Nucleus accumbens (tissue), 56 donors: ENCODE measurements at regions not wholly inside any gene's neighbourhood (a gene's known extent, or its start where the extent isn't known, plus 50 kb on each side); places are given as distances from the start of the nearest gene placed in this dataset.
A peak's percentile ranks its signal among the peaks of the same experiment; 100 is the strongest.
"Not testable (repeated sequence)": the region's sequence is repeated elsewhere in the genome, so short reads cannot be mapped to it uniquely, and the experiment has no call there.

Source experiments
- DNase-seq, 56 donors: peaks; one replicate each; lab custom pipeline; 2025; lab: John Stamatoyannopoulos, UW

DNA sequence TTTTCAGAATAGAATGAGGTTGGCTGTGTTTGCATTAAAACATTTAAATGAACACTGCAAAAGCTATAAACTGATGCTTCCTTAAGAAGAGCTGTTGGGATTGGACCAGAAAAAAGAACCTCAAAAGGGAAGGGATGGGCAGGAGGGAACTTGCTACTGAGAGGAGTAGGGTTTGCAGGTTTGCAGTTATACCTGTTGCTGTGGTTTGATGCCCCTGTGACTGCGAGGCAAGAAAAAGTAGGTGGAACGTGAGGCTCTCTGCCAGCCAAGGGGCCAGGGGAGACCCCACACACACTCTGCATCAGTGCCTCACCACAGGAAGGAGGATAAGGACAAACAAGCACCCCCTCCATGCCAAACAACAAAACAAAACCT lies 197.2 kb downstream of the BCAS1 start:
- DNase-seq: no peak

DNA sequence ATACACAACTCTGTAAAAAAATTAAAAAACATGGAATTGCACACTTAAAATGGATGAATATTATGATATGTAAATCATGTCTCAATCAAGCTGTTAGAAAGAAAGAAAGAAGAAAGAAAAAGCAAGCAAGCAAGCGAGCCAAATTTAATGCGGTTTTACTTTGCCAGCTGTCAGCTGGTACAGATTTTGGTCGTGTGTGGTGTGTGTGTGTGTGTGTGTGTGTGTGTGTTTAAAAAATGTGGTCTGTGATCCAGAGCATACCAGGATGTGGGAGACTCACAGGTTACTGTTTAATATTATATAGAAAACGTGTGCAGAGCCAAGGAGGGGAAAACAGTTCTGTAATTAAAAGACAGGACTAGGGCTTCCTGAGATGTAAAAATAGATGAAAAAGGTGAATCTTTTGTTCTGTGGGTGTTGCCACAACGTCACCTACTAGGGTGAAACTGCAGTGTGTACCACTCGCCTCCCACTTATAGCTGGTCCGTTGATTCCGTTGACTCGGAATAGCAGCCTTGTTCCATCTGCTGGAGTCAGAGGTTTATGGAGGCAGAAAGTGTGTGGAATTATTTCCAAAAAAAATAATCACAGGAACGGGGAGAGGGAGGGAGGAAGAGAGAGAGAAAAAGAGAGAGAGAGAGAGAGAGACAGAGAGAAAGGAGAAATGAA lies 197.7 kb downstream of the BCAS1 start:
- peak in 6 of 56 donors; percentile 7 to 26 (median 12) for DNase-seq

DNA sequence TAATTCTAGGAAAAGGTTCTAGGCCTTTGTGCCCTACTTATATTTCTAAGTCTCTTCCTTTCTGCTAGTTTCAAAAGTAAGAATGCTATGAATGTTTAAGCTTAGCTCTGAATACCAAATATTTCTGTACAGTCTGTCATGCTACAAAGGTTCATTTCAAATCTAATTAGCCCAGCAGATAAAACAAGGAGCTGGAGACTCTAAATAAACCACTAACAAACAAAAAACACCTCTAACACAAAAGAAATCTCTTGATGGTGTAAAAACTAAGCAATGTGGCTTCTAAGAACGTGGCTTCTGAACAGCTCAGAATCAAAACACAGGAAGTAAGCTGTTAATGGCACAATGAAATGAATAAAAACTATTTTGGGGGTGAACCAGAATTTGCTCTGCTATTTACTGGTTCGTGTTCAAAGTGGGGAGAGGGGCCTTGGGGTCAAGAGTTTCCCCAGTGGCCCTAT lies 198.3 kb downstream of the BCAS1 start:
- no peak for DNase-seq

DNA sequence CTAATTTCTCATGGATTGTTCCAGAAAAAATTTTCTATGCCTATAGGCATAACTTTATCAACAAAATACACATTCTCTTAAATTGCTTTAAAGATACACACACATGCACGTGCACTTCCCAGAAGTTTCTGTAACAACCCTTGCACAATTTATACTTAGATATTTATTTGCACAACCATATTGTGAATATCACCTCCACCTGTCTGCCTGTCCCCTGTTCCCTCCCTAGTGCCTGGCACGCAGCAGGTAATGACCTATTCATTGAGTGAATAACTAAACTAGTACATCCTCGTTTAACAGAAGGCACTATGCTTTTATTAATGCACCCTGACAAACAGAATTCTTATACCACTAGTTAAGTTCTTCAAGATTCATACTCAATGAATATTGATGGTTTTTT lies 198.9 kb downstream of the BCAS1 start:
- DNase-seq: no peak

DNA sequence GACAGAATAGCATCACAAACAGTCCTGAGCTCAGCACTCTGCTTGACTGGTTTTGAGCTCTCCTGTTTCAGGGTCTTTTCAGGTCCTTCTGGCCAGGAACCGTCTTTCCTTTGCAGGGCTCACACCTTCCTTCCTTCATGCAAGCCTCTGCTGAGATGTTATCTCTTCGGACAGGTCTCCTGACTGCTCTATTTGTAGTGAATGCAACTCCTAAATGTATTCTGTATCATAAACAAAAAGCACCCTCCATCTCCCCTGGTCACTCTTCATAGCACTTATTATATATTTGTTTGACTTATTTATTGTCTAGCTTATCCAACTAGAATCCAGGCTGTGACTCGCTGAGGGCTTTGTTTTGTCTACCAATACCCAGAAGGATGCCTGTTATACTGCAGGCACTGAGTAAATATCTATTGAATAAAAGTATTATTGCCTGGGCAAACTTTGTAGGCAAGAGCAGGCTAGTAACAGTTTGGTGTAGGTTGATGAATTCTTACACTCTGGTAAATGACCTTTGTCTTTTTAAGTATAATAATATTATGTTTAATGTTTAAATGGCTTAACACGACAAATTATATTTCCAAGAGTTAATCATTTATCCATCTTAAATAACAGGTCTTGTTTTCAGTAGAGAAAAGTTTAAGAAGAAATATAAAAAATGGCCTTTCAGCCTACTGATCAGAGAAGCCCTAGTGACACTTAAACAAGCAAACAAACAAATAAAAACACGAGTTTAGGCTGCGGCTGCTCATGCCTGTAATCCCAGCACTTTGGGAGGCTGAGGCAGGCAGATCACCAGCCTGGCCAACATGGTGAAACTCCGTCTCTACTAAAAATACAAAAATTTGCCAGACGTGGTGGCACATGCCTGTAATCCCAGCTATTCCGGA lies 199.7 kb downstream of the BCAS1 start:
- DNase-seq: no peak

DNA sequence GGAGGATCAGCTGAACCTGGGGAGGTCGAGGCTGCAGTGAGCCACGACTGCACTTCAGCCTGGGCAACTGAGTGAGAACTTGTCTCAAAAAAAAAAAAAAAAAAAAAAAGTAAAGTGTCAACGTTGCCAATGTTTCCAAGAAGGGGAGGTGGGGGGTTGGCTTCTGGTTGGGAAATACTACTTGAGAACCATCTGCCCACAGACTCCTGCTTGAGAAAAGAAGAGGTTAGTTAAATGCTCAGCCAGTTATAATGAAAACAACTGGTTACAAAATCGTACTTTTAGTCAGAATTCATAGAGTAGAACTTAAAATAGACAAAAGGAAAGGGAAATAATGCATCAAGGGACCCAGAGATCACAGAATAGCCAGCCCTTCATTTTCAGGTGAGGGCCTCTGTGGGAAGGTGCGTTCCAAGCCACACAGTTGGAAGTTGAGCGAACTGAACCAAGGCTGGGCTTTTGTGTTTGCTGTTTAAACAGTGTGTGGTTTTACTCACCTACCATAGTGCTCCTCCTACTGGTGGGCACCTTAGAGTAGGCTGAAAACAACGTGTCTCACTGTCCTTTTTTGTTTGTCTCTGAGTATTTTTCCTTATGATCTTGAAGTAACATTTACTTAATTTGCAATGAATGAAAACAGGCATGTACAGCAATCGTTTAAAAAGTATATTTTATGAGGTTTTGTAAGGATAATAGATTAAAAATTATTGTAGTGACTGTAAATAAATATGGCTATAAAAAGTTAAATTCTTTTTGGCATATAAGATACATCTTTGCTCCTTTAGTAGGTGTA lies 200.7 kb downstream of the BCAS1 start:
- peak in 7 of 56 donors; percentile 2 to 32 (median 15) for DNase-seq

DNA sequence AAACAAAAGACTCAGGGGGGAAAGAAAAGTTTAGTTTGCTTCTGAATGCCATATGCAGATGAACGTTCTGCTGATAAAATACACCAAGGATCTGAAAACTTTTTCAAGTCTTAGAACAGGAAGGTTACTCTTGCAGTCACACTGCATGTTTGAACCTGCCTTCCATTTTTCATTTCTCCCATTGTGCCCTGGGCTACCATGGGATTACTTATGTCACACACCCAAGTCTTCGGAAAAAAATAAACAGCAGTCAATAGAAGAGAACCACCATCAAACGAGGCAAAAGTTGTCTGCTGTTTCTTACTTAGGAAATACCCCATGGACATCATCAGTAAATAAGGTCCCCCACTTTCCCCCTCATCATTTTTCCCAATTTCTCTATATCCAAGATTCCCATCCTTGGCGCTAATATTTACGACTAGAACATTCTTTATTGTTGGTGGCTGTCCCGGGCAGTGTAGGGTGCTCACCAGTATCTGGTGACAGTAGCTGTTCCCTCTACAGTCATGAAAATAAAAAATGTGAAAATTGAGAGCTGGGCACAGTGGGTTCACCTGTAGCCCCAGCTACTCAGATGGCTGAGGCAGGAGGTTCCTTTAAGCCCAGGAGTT lies 202.5 kb downstream of the BCAS1 start:
- DNase-seq: no peak

DNA sequence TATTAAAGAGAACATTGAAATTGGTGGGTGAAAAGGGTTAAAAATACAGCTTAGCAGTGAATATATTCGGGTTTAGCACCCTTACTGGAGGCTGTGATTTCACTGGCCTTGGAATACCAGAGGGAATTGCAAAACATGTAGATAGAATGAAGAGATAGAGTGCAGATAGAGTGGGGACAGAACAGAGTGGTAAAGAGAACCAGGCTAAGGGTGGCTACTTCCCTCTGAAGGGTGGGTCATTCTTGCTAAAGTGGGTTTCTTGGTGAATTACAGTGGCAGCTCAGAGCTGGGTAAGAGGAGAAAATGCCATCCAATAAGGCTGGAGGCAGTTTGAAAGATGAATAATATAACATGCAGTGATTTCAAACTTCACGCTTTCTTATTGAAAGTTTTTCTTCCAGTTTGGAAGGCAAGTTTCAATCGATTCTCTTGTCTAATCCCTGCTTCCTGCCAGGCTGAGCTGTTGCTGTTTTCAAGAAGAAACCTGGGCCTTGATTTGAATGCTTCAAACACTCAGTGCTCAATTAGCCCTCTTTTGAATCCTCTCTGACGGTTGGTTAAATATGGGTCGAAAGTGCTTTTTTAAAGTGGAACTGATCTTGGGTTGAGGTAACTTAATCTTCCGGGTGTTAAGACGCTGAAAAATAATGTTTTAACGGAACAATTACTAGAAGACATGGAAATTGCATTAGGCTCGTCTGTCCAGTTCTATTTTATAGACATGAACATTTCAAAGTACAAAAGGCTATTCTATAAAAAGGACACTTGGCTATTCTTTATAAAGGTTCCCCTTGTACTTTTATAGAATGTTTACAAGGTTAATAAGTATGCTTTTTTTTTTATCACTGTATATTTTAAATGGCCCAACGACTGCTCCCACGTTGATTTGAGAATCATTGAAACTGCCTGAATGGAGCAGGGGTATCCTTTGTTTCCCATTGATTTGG lies 203.3 kb downstream of the BCAS1 start:
- no peak for DNase-seq

DNA sequence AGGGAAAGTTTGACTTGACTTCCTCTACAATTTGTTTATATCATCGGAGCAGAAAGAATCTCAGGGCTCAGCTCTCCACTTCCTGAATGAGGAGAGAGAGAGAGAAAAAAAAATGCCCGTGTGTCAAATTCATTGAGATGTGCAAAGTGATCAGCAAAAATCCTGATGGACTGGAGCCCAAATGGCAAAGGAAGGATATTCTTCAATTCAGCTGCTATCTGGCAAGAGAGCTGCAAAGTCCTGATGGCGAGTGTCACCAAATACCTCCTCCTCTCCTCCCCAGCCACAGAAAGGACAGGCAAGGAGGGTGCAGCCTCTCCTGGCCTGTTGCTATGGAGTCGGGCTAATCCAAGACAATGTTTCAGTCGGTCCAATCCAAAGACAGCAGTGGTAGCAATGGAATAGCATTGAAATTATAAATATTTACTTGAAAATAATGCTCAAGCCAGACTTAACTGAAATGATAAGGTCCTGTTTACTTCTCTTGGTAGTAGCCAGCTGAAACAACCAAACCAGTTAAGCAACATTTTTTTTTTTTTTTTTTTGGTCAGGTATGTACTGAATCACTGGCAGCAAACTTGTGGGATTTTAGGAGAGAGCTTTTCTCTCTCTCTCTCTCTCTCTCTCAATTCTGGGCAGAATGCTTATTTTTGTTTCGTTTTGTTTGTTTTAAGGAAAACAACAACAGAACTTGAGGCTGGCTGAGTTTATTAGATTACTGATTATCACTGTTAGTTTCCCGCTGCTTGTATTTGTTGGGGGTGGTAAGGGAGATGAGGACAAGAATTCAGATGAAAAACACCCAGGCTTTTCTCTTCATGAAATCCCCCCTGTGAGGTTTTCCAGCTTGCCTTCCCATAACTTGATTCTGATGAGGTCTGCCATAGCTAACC lies 204.2 kb downstream of the BCAS1 start:
- DNase-seq: peak in 4 of 56 donors; percentile 3 to 22 (median 7)

DNA sequence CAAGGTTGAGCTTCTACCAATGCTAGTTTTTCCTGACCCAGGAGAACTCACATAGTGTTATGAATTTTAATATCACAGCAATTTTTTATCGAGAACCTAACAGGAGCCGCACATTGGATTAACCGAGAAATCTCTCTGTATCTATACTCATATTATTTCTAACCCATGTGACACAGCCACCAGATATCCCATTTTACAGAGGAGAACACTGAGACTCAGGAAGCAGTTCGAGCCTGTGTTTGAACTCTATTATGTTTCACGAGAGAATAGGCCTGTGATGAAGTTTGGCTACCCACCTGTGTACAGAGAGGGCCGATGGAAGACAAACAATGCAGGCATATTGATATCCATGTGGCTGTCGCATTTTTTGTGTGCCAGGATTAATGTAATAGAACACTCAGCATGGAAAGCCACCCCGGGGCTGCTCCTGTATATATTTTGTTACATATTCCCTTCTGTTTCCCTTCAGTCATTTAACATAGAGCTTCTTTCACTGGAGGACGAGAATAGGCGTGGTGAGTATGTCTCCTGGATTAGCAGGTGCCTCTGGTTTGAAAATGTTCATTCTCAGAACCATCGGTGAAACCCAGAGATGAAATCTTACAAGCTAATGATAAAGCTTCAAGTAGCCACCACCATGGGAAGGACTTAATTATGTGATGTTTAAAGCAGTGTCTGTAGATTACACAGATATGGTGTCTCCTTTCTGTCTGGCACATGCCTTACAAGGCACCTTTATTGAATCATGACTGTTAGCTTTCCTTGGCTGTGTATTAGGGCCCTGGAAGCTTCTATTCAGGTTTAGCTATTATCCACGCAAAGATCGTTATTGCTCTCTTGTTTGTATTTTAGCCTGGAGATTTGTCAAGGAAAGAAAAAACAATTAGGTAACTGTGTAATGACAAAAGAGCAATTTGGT lies 205.4 kb downstream of the BCAS1 start:
- not testable (repeated sequence) for DNase-seq

DNA sequence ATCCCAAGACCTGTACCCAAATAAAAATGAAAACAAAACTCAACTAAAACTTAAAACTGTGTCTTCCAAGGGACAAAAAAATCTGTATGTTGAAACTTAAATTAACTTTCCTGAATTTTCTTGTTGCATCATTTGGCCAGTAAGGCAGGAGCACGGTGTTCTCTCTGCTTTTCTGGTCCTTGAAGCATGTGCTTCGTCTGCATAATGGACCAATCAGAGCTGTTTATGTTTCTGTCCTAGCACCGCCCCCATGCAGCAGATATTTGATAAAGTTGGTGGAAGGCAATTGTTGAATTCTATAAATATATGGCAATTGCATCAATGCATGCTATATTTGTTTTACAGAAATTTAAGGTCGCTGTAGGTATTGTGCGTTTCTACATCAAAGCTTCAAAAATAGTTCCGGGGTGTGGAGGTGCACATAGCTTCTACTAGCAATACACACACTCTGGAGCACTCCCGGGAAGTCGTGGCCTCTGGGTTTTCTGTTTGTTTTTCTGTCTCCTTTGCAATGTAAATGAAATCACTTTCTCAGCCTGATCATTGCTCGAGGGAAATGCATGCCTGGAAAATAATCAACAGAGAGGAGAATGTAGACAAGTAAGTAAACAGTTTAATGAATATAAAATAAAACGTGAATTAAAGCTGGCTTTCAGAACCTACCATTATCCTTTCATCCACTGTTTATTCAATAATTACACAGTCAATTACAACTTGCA lies 206.3 kb downstream of the BCAS1 start:
- not testable (repeated sequence) for DNase-seq

DNA sequence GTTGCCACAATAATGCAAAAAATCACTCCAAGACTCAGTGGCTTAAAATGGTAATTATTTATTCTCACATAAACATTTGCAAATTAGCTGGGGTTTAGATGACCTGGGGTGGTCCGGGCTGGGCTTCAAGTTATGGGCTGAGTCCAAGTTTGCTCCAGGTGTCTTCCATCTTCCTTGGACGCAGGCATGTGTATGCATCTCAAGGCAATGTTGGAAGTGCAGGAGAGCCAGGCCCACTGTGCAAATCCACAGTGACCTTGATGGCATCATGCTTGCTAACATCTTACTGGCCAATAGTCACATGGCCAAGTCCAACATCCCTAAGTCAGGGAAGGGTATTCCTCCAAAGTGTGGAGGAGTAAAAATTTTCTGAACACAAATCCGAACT lies 206.9 kb downstream of the BCAS1 start:
- DNase-seq: not testable (repeated sequence)

DNA sequence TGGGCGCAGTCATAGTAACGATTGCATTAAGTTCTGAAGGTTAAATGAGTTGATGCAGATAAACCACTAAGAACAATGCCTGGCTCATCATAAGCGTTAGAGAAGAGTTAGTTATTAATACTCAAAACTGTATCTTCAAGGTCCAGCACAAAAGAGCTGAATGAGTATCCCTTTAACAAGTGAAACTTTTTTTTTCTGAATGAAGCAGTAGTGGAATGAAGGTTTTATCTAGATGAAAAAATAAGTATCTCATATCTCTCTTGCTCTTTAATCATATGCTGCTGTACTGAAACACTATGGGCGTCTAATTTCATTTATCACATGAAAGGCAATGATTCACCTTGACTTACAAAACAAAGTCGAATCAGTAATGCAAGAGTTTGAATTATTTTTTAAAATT lies 207.4 kb downstream of the BCAS1 start:
- DNase-seq: not testable (repeated sequence)

DNA sequence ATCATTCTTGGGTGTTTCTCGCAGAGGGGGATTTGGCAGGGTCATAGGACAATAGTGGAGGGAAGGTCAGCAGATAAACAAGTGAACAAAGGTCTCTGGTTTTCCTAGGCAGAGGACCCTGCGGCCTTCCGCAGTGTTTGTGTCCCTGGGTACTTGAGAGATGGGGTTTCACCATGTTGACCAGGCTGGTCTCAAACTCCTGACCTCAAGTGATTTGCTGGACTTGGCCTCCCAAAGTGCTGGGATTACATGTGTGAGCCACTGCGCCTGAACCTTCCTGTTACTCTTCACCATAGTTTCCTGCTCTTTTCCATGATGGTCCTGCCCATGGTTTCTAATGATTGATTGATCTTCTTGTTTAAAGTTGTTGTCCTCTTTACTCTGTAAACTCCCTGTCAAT lies 207.9 kb downstream of the BCAS1 start:
- DNase-seq: not testable (repeated sequence)

DNA sequence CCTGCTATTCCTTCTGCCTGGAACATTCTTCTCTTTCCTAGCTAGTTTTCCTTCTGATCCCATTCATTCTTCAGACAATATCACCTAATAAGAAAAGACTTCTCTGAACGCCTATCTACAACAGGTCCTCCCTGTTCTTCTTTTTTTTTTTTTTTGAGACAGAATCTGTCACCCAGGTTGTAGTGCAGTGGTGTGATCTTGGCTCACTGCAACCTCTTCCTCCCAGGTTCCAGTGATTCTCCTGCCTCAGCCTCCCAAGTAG lies 208.3 kb downstream of the BCAS1 start:
- DNase-seq: not testable (repeated sequence)

DNA sequence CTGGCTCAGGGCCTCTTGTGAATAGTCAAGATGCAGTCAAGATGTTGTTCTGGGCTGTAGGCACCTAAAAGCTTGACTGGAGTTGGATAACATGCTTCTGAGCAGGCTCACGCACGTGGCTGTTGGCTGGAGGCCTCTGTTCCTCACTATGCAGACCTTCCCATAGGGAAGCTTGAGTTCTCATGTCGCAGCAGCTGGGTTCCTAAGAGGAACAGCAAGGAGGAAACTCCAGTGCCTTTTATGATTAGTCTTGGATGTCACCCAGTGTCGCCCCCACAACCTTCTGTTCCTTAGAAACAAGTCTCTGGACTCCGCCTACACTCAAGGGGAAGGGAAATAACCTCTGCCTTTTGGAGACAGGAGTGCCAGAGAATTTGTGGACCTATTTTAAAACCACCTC lies 210.7 kb downstream of the BCAS1 start:
- DNase-seq: no peak

DNA sequence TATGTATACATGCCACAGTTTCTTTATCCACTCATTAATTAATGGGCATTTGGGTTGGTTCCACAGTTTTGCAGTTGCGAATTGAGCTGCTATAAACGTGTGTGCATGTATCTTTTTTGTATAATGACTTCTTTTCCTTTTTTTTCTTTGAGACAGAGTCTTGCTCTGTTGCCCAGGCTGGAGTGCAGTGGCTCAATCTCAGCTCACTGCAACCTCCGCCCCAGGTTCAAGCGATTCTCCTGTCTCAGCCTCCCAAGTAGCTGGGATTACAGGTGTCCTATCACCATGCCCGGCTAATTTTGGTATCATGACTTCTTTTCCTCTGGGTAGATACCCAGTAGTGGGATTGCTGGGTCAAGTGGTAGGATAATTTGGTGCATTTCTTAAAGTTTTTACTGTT lies 211.4 kb downstream of the BCAS1 start:
- DNase-seq: not testable (repeated sequence)
